Suppressor macrophage treated with lipopolysaccharide for 4 hours (primary cell): ENCODE measurements at regions not wholly inside any gene's neighbourhood (a gene's known extent, or its start where the extent isn't known, plus 50 kb on each side); places are given as distances from the start of the nearest gene placed in this dataset.

Experiments used
- DNase-seq: peaks from one replicate; pipeline ENCODE4 v3.0.0-alpha.2; 2020

GRCh38 chr5:62130107-62130506, 175.9 kb upstream of the KIF2A start:
- no peak for DNase-seq

GRCh38 chr5:62132276-62132675, 173.7 kb upstream of the KIF2A start:
- DNase-seq, result no peak

GRCh38 chr5:62133426-62133825, 172.6 kb upstream of the KIF2A start:
- no peak for DNase-seq

GRCh38 chr5:62134811-62135210, 171.2 kb upstream of the KIF2A start:
- DNase-seq, result peak; percentile 13

- no peak for DNase-seq
Observed at GRCh38 chr5:62137628-62138027, 168.4 kb upstream of the KIF2A start.

GRCh38 chr5:62138607-62139006, 167.4 kb upstream of the KIF2A start:
- no peak for DNase-seq

GRCh38 chr5:62139741-62140140, 166.3 kb upstream of the KIF2A start:
- DNase-seq, result no peak

- no peak for DNase-seq
Observed at GRCh38 chr5:62142351-62142750, 163.7 kb upstream of the KIF2A start.

- peak; percentile 20 for DNase-seq
Observed at GRCh38 chr5:62143268-62144229, 162.5 kb upstream of the KIF2A start.

GRCh38 chr5:62144401-62145022, 161.5 kb upstream of the KIF2A start:
- no peak for DNase-seq

GRCh38 chr5:62149879-62150278, 156.1 kb upstream of the KIF2A start:
- no peak for DNase-seq

GRCh38 chr5:62152394-62153087, 153.5 kb upstream of the KIF2A start:
- DNase-seq, result no peak

- DNase-seq, result no peak
Observed at GRCh38 chr5:62154758-62155157, 151.2 kb upstream of the KIF2A start.

- DNase-seq, result no peak
Observed at GRCh38 chr5:62155988-62156387, 150.0 kb upstream of the KIF2A start.

- DNase-seq, result no peak
Observed at GRCh38 chr5:62167561-62168057, 138.4 kb upstream of the KIF2A start.

- DNase-seq, result no peak
Observed at GRCh38 chr5:62168506-62169281, 137.3 kb upstream of the KIF2A start.

GRCh38 chr5:62178258-62178657, 127.7 kb upstream of the KIF2A start:
- no peak for DNase-seq

GRCh38 chr5:62182802-62183201, 123.2 kb upstream of the KIF2A start:
- DNase-seq, result no peak

GRCh38 chr5:62183727-62184126, 122.3 kb upstream of the KIF2A start:
- no peak for DNase-seq

GRCh38 chr5:62184444-62184843, 121.6 kb upstream of the KIF2A start:
- no peak for DNase-seq

GRCh38 chr5:62190173-62190572, 115.8 kb upstream of the KIF2A start:
- peak; percentile 0 for DNase-seq

- no peak for DNase-seq
Observed at GRCh38 chr5:62190931-62191330, 115.1 kb upstream of the KIF2A start.

GRCh38 chr5:62192958-62193357, 113.0 kb upstream of the KIF2A start:
- DNase-seq, result no peak
